ENCODE measurements at regions not wholly inside any gene's neighbourhood (a gene's known extent, or its start where the extent isn't known, plus 50 kb on each side); places are given as distances from the start of the nearest gene placed in this dataset.

- no peak for FAIRE-seq
- H3K79me2 ChIP-seq (ENCODE audit: control insufficient read depth, insufficient read depth, low read length) = no peaks in the 10 kb centered on the region
- intact Hi-C loops (cut with micrococcal nuclease) = no loop called here
- H3K4me3 ChIP-seq (replicated peaks in 1 of 3; ENCODE audit: insufficient read depth in 1 of 3, low read depth in 1 of 3, low read length in 3 of 3) = no peak overlapping the region
- H3K27ac ChIP-seq (ENCODE audit: insufficient read depth, low read depth, low read length) = no peak overlapping the region
- H3K9me1 ChIP-seq (replicated peaks; ENCODE audit: control insufficient read depth, extremely low read depth, insufficient read depth, low read length) = no peaks in the 10 kb centered on the region
- dilution Hi-C loops (cut with MboI; ENCODE audit: extremely low pct_ligation_motif_present, low sequenced_read_pairs) = no loop called here
- TF ChIP-seq MYC (IDR thresholded peaks at IDR 0.05; ENCODE audit: low read depth, low read length) = no peak
- H3K9ac ChIP-seq (replicated peaks; ENCODE audit: extremely low read depth, insufficient read depth, low read length) = no peak overlapping the region
- BruUV-seq (replicated peaks) = no TSS peak
- H3K4me1 ChIP-seq (ENCODE audit: control insufficient read depth, extremely low read depth, insufficient read depth, low read length) = peaks cover 11% of the 10 kb centered on the region
- H3K9me3 ChIP-seq (replicated peaks; ENCODE audit: control insufficient read depth, insufficient read depth, low read length) = no peaks in the 10 kb centered on the region
- no peak overlapping the region for H2AFZ ChIP-seq (ENCODE audit: low read depth, low read length)
- H3K27me3 ChIP-seq (ENCODE audit: control insufficient read depth in 2 of 2, insufficient read depth in 2 of 2, low read length in 2 of 2) = no peaks in the 10 kb centered on the region
- H3K4me2 ChIP-seq (ENCODE audit: insufficient read depth, low read length) = no peak overlapping the region
- no peak for DNase-seq (ENCODE audit: low read depth, low spot score)
- H3K36me3 ChIP-seq (ENCODE audit: control insufficient read depth in 2 of 2, extremely low read depth in 1 of 2, insufficient read depth in 2 of 2, low read length in 2 of 2) = no peaks in the 10 kb centered on the region
- POLR2A ChIA-PET = no interaction called here
- no peaks in the 10 kb centered on the region for H4K20me1 ChIP-seq (replicated peaks; ENCODE audit: control insufficient read depth, extremely low read depth, insufficient read depth, low read length)
- CTCF ChIA-PET = interaction anchor here (0.6 to 1.1 kb wide), 2 partner anchors 83 to 122 kb away, joined by 3 read pairs; no protein-coding TSS in a partner anchor
Observed at GRCh38 chr5:17067657-17068392, 131.7 kb upstream of the MYO10 start.

DNA sequence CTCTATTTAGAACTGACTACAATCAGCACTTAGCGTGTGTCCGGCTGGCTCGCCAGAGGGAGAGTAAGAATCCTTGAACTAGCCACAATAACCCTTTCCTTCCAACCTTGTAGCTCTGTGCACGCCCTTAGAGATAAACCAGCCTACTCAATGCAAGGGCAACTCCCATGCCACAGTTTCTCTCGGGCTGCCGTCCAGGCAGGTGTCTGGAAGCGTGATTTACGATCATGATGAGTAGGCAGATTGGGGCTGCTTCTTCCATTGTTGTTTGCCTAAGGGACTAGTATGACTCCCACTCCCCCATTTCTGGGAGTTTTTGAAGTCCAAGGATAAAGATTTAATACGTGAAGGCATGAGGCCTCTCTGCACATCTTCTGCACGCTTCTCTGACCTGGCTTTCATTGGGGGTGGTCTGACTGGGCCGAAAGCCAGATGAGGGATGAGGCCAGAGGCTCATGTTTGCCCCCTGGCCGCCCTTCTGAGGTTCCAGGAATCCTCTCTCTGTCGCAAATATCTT lies 134.0 kb upstream of the MYO10 start:
- intact Hi-C loops (cut with micrococcal nuclease) (no loop called here), dilution Hi-C loops (cut with MboI; ENCODE audit: extremely low pct_ligation_motif_present, low sequenced_read_pairs) (no loop called here)
- Histone ChIP-seq H3K27me3 (ENCODE audit: control insufficient read depth in 2 of 2, insufficient read depth in 2 of 2, low read length in 2 of 2) (no peaks in the 10 kb centered on the region), H3K4me2 (ENCODE audit: insufficient read depth, low read length) (no peak overlapping the region), H3K4me3 (replicated peaks in 1 of 3; ENCODE audit: insufficient read depth in 1 of 3, low read depth in 1 of 3, low read length in 3 of 3) (no peak overlapping the region), H3K36me3 (ENCODE audit: control insufficient read depth in 2 of 2, extremely low read depth in 1 of 2, insufficient read depth in 2 of 2, low read length in 2 of 2) (no peaks in the 10 kb centered on the region), H4K20me1 (replicated peaks; ENCODE audit: control insufficient read depth, extremely low read depth, insufficient read depth, low read length) (no peaks in the 10 kb centered on the region), H3K79me2 (ENCODE audit: control insufficient read depth, insufficient read depth, low read length) (no peaks in the 10 kb centered on the region), H3K4me1 (ENCODE audit: control insufficient read depth, extremely low read depth, insufficient read depth, low read length) (peaks cover 14% of the 10 kb centered on the region), H3K9me1 (replicated peaks; ENCODE audit: control insufficient read depth, extremely low read depth, insufficient read depth, low read length) (no peaks in the 10 kb centered on the region), H3K9ac (replicated peaks; ENCODE audit: extremely low read depth, insufficient read depth, low read length) (no peak overlapping the region), H3K9me3 (replicated peaks; ENCODE audit: control insufficient read depth, insufficient read depth, low read length) (no peaks in the 10 kb centered on the region), H3K27ac (ENCODE audit: insufficient read depth, low read depth, low read length) (no peak overlapping the region), H2AFZ (ENCODE audit: low read depth, low read length) (peak overlapping the region; percentile 56)
- TF ChIP-seq, protein P1, sequence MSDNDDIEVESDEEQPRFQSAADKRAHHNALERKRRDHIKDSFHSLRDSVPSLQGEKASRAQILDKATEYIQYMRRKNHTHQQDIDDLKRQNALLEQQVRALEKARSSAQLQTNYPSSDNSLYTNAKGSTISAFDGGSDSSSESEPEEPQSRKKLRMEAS (IDR thresholded peaks at IDR 0.05; ENCODE audit: insufficient read depth, insufficient read length) = no peak
- TF ChIP-seq JUN (IDR thresholded peaks at IDR 0.05; ENCODE audit: borderline replicate concordance, insufficient read depth, insufficient read length, low read depth) = no peak
- BruUV-seq (replicated peaks) = no TSS peak
- DNase-seq (ENCODE audit: low read depth, low spot score) = peak; percentile 74
- CTCF ChIA-PET = interaction anchor here (1.9 kb wide), 1 partner anchor 63 kb away, joined by 14 read pairs; no protein-coding TSS in a partner anchor
- FAIRE-seq = no peak
- POLR2A ChIA-PET = no interaction called here

All from endothelial cell of umbilical vein (primary cell).